ENCODE measurements at regions not wholly inside any gene's neighbourhood (a gene's known extent, or its start where the extent isn't known, plus 50 kb on each side); places are given as distances from the start of the nearest gene placed in this dataset.

- TF ChIP-seq CTCF (conservative IDR thresholded peaks at IDR 0.05; ENCODE audit: low read length) (no peak), EZH2phosphoT487 (IDR thresholded peaks at IDR 0.05; ENCODE audit: borderline replicate concordance, low read depth, low read length) (no peak)
Observed at GRCh38 chr20:11212902-11213301, 539.1 kb upstream of the JAG1 start.
